GM19035 (cell line): ENCODE measurements at regions not wholly inside any gene's neighbourhood (a gene's known extent, or its start where the extent isn't known, plus 50 kb on each side); places are given as distances from the start of the nearest gene placed in this dataset.

ENCODE experiments used
- ATAC-seq: cut with Tn5 transposase; IDR thresholded peaks from one replicate; pipeline ENCODE4 v1.9.1; 2021; ENCODE audit not compliant: unreplicated experiment

- ATAC-seq = peak; percentile 97
Measured at GRCh38 chrX:39577985-39578869, 519.5 kb downstream of the BCOR start.

- no peak for ATAC-seq
Measured at GRCh38 chrX:39580043-39580442, 517.7 kb downstream of the BCOR start.

GRCh38 chrX:39581411-39581810 is 516.3 kb downstream of the BCOR start:
- ATAC-seq = no peak

- no peak for ATAC-seq
Measured at GRCh38 chrX:39582091-39582490, 515.7 kb downstream of the BCOR start.

GRCh38 chrX:39582976-39583375 is 514.8 kb downstream of the BCOR start:
- no peak for ATAC-seq

- no peak for ATAC-seq
Measured at GRCh38 chrX:39585808-39586207, 511.9 kb downstream of the BCOR start.

GRCh38 chrX:39586359-39586758 is 511.4 kb downstream of the BCOR start:
- no peak for ATAC-seq

- ATAC-seq = no peak
Measured at GRCh38 chrX:39591099-39591498, 506.7 kb downstream of the BCOR start.

GRCh38 chrX:39592776-39593175 is 505.0 kb downstream of the BCOR start:
- no peak for ATAC-seq

- ATAC-seq = no peak
Measured at GRCh38 chrX:39595977-39596376, 501.8 kb downstream of the BCOR start.

GRCh38 chrX:39596437-39596836 is 501.3 kb downstream of the BCOR start:
- ATAC-seq = no peak

GRCh38 chrX:39599339-39599738 is 498.4 kb downstream of the BCOR start:
- no peak for ATAC-seq

- ATAC-seq = no peak
Measured at GRCh38 chrX:39600222-39600621, 497.5 kb downstream of the BCOR start.

GRCh38 chrX:39601231-39602177 is 496.3 kb downstream of the BCOR start:
- ATAC-seq = no peak

- ATAC-seq = no peak
Measured at GRCh38 chrX:39602195-39602594, 495.6 kb downstream of the BCOR start.

GRCh38 chrX:39603230-39603629 is 494.5 kb downstream of the BCOR start:
- ATAC-seq = no peak

- ATAC-seq = no peak
Measured at GRCh38 chrX:39605183-39605582, 492.6 kb downstream of the BCOR start.

- ATAC-seq = no peak
Measured at GRCh38 chrX:39605866-39606265, 491.9 kb downstream of the BCOR start.

- ATAC-seq = no peak
Measured at GRCh38 chrX:39609941-39610340, 487.8 kb downstream of the BCOR start.

GRCh38 chrX:39611468-39611867 is 486.3 kb downstream of the BCOR start:
- no peak for ATAC-seq

- ATAC-seq = peak; percentile 39
Measured at GRCh38 chrX:39613482-39613995, 484.2 kb downstream of the BCOR start.
